GM23338 (cell line): ENCODE measurements at regions not wholly inside any gene's neighbourhood (a gene's known extent, or its start where the extent isn't known, plus 50 kb on each side); places are given as distances from the start of the nearest gene placed in this dataset.

Experiments used
- ATAC-seq: fragments of 200-7000 bp; cut with Tn5 transposase; 3 replicates; pipeline ENCODE4 v1.9.1; 2020
- DNase-seq: peaks from one replicate; pipeline ENCODE4 v3.0.0-alpha.2; 2015; ENCODE audit warnings: low spot score
- H2AFZ ChIP-seq: fragments of 200-600 bp; sonication (generic); 2 replicates; pipeline ENCODE4 v1.8.0; 2016; ENCODE audit warnings: antibody characterized with exemption, mild to moderate bottlenecking, moderate library complexity
- H3F3A ChIP-seq: fragments of 200-600 bp; sonication (generic); replicated peaks from 2 replicates; pipeline ENCODE4 v1.8.0; 2017; ENCODE audit warnings: antibody characterized with exemption, mixed run types, low read depth
- H3K27ac ChIP-seq: fragments of 200-600 bp; sonication (generic); 2 replicates; pipeline ENCODE4 v1.6.1; 2016; ENCODE audit warnings: low read depth
- H3K27me3 ChIP-seq: fragments of 200-600 bp; sonication (generic); 2 replicates; pipeline ENCODE4 v1.8.0; 2016; ENCODE audit warnings: mild to moderate bottlenecking, mixed run types, moderate library complexity; ENCODE audit not compliant: insufficient read depth
- H3K36me3 ChIP-seq: fragments of 200-600 bp; sonication (generic); 2 replicates; pipeline ENCODE4 v1.8.0; 2016; ENCODE audit warnings: mild to moderate bottlenecking; ENCODE audit not compliant: insufficient read depth
- H3K4me1 ChIP-seq: fragments of 200-600 bp; sonication (generic); 2 replicates; pipeline ENCODE4 v1.8.0; 2016; ENCODE audit warnings: mild to moderate bottlenecking, moderate library complexity; ENCODE audit not compliant: insufficient read depth
- H3K4me2 ChIP-seq: fragments of 200-600 bp; sonication (generic); 2 replicates; pipeline ENCODE4 v1.7.1; 2017; ENCODE audit warnings: mixed run types
- H3K4me3 ChIP-seq: fragments of 200-600 bp; sonication (generic); 2 replicates; pipeline ENCODE4 v1.6.1; 2016; ENCODE audit warnings: mixed run types
- H3K79me2 ChIP-seq: fragments of 200-600 bp; sonication (generic); replicated peaks from 2 replicates; pipeline ENCODE4 v1.8.0; 2017; ENCODE audit warnings: mild to moderate bottlenecking; ENCODE audit not compliant: insufficient read depth
- H3K9me2 ChIP-seq: fragments of 200-600 bp; sonication (generic); 2 replicates; pipeline ENCODE4 v1.8.0; 2017; ENCODE audit not compliant: insufficient read depth
- H4K20me1 ChIP-seq: fragments of 200-600 bp; sonication (generic); replicated peaks from 2 replicates; pipeline ENCODE4 v1.8.0; 2017; ENCODE audit warnings: mild to moderate bottlenecking; ENCODE audit not compliant: insufficient read depth
- H3K27ac Mint-ChIP-seq: 2 replicates; pipeline ENCODE4 v1.8.0; 2020; ENCODE audit warnings: inconsistent platforms, mild to moderate bottlenecking, moderate library complexity, mixed read lengths
- H3K27me3 Mint-ChIP-seq: 3 replicates; pipeline ENCODE4 v1.8.0; 2022; ENCODE audit warnings: low read depth, mild to moderate bottlenecking, moderate library complexity, mixed read lengths, inconsistent platforms; ENCODE audit not compliant: insufficient read depth, poor library complexity
- H3K36me3 Mint-ChIP-seq: 3 replicates; pipeline ENCODE4 v1.8.0; 2021; ENCODE audit warnings: low read depth, mild to moderate bottlenecking, inconsistent platforms, moderate library complexity, mixed read lengths
- H3K4me1 Mint-ChIP-seq: 3 replicates; pipeline ENCODE4 v1.8.0; 2020; ENCODE audit warnings: mild to moderate bottlenecking, inconsistent platforms, mixed read lengths
- H3K4me3 Mint-ChIP-seq: 3 replicates; pipeline ENCODE4 v1.8.0; 2021; ENCODE audit warnings: moderate library complexity, mild to moderate bottlenecking, inconsistent platforms, mixed read lengths
- H3K9me3 Mint-ChIP-seq: 3 replicates; pipeline ENCODE4 v1.8.0; 2020; ENCODE audit warnings: moderate library complexity, mild to moderate bottlenecking, inconsistent platforms, mixed read lengths
- CREB1 ChIP-seq: fragments of 250-450 bp; sonication (Bioruptor Pico); IDR thresholded peaks from 2 replicates; pipeline ENCODE4 v1.5.0; 2020; ENCODE audit warnings: low read depth, mild to moderate bottlenecking, moderate library complexity
- CTCF ChIP-seq, 2 experiments: fragments of 200-600 bp in 1 of 2; sonication (generic) in 1 of 2; conservative IDR thresholded peaks; 2 replicates each; pipeline versions ENCODE4 v1.5.1 to v1.6.1; 2016 to 2017; ENCODE audit warnings: antibody characterized with exemption in 2 of 2, low read depth in 2 of 2, mild to moderate bottlenecking in 2 of 2, moderate library complexity in 1 of 2
- ETS1 ChIP-seq: IDR thresholded peaks from 2 replicates; pipeline ENCODE4 v1.6.1; 2016; ENCODE audit warnings: antibody characterized with exemption
- EZH2 ChIP-seq: fragments of 200-600 bp; sonication (generic); IDR thresholded peaks from one replicate; pipeline ENCODE4 v1.8.0; 2017; ENCODE audit warnings: antibody characterized with exemption, mild to moderate bottlenecking, low read depth; ENCODE audit not compliant: unreplicated experiment
- EZH2phosphoT487 ChIP-seq: fragments of 200-600 bp; sonication (generic); IDR thresholded peaks from one replicate; pipeline ENCODE4 v1.8.1; 2018; ENCODE audit warnings: antibody characterized with exemption; ENCODE audit not compliant: unreplicated experiment
- JUNB ChIP-seq: IDR thresholded peaks from one replicate; pipeline ENCODE4 v1.6.1; 2016; ENCODE audit warnings: antibody characterized with exemption; ENCODE audit not compliant: unreplicated experiment
- NANOG ChIP-seq: IDR thresholded peaks from 2 replicates; pipeline ENCODE4 v1.6.1; 2016; ENCODE audit warnings: antibody characterized with exemption, borderline replicate concordance
- POLR2AphosphoS5 ChIP-seq: IDR thresholded peaks from 2 replicates; pipeline ENCODE4 v1.6.1; 2016; ENCODE audit warnings: antibody characterized with exemption, low read depth
- REST ChIP-seq: IDR thresholded peaks from one replicate; pipeline ENCODE4 v1.6.1; 2018; ENCODE audit warnings: antibody characterized with exemption; ENCODE audit not compliant: unreplicated experiment
- STAT1 ChIP-seq: IDR thresholded peaks from one replicate; pipeline ENCODE4 v1.6.1; 2016; ENCODE audit warnings: antibody characterized with exemption; ENCODE audit not compliant: unreplicated experiment
- ZNF114 ChIP-seq: fragments of 250-450 bp; sonication (Bioruptor Pico); IDR thresholded peaks from 2 replicates; pipeline ENCODE4 v1.5.0; 2020; ENCODE audit warnings: mild to moderate bottlenecking, moderate library complexity
- ZNF331 ChIP-seq: fragments of 250-450 bp; sonication (Bioruptor Pico); IDR thresholded peaks from 2 replicates; pipeline ENCODE4 v1.5.0; 2020; ENCODE audit warnings: low read depth, mild to moderate bottlenecking, moderate library complexity
- ZNF462 ChIP-seq: fragments of 250-450 bp; sonication (Bioruptor Pico); IDR thresholded peaks from 2 replicates; pipeline ENCODE4 v1.5.0; 2020; ENCODE audit warnings: mild to moderate bottlenecking, moderate library complexity

- no peak for TF ChIP-seq EZH2phosphoT487
- no peak for TF ChIP-seq ZNF462 (CRISPR knock-in tag)
- TF ChIP-seq JUNB, result no peak
- no peak for TF ChIP-seq POLR2AphosphoS5
- TF ChIP-seq CREB1 (CRISPR knock-in tag), result no peak
- no peak for TF ChIP-seq ZNF331 (CRISPR knock-in tag)
- TF ChIP-seq ZNF114 (CRISPR knock-in tag), result no peak
- TF ChIP-seq STAT1, result no peak
- no peak for TF ChIP-seq EZH2
- TF ChIP-seq ETS1, result no peak
- TF ChIP-seq NANOG, result no peak
- TF ChIP-seq REST, result no peak
- no peak for TF ChIP-seq CTCF (conservative IDR thresholded peaks at IDR 0.05; ENCODE audit: low read depth in 2 of 2)
- Histone ChIP-seq H3K27me3 (no peaks in the 10 kb centered on the region), H3F3A (no peaks in the 10 kb centered on the region), H3K4me1 (no peaks in the 10 kb centered on the region), H3K36me3 (no peaks in the 10 kb centered on the region), H2AFZ (no peak overlapping the region), H3K9me2 (no peaks in the 10 kb centered on the region), H3K79me2 (no peaks in the 10 kb centered on the region), H4K20me1 (no peaks in the 10 kb centered on the region), H3K4me2 (no peak overlapping the region), H3K4me3 (no peak overlapping the region), H3K27ac (no peak overlapping the region)
- Mint-ChIP-seq H3K27me3 (no peaks in the 10 kb centered on the region), H3K27ac (no peak overlapping the region), H3K4me3 (no peak overlapping the region), H3K4me1 (no peaks in the 10 kb centered on the region), H3K9me3 (no peaks in the 10 kb centered on the region), H3K36me3 (no peaks in the 10 kb centered on the region)
- DNase-seq (no peak), ATAC-seq (no peak)
Measured at GRCh38 chr2:195168369-195168768, 488.7 kb upstream of the SLC39A10 start.
